Activated CD8-positive, alpha-beta memory T cell treated with anti-CD3 and anti-CD28 coated beads for 4 hours (primary cell): ENCODE measurements at regions not wholly inside any gene's neighbourhood (a gene's known extent, or its start where the extent isn't known, plus 50 kb on each side); places are given as distances from the start of the nearest gene placed in this dataset.

Experiments
- DNase-seq, 2 donors: peaks; one replicate each; pipeline ENCODE4 v3.0.0-alpha.2; 2020; ENCODE audit warnings: low read depth in 2 of 2

GRCh38 chr11:26234451-26234850, 97.5 kb upstream of the ANO3 start:
- DNase-seq: no peak

- DNase-seq: no peak
Measured at GRCh38 chr11:26243426-26243825, 88.5 kb upstream of the ANO3 start.

DNA sequence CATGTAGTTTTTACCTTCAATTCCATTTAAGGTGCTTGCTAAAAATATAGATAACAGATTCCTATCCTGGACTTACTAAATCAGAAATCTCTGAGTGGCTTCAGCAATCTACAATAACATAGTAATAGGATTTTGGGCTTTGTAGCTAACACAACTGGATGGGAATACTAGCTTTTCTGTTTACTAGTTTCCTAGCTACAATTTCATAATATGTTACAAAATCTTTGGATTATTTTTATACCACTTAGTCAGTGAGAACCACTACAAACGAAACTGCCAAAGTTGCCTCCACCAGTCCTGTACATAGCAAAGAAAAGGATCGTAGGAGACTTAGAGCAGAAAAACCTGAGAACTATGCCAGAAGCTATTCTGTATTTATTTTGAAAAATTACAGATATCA, 87.7 kb upstream of the ANO3 start:
- no peak for DNase-seq

DNA sequence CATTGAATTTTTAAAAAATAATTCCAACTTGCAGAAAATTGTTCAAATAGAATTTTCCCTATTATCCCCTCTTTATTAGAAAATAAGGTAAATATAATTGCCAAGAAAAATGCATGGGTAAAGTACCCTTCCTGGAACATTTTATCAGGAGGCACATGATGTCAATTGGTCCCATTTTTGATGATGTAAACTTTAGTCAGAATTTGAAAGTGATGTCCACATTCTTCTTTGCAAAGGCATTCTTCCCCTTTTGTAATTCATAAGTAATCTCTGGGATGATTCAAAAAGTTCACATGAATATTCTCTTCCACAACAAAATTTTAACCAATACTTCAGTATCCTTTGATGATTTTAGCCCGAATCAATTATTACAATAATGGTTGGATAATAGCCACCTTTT, 86.9 kb upstream of the ANO3 start:
- no peak for DNase-seq

DNA sequence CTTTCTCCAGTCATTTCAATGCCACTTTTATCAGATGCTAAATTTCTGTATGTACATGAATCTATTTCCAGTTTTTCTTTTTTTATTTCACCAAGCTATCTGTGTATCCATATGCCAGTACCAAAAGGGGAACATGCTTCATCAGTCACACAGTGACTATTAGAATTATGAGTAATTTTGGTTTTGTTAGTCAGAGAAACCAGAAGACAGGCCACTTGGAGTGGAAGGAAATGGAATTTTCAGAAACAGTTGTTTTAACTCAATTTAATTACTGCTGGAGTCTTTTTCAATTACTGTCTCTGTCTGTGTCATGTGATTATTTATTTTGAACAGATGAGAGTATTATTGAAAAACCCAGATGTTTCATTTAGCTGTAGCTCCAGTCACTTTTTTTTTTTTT, 84.6 kb upstream of the ANO3 start:
- DNase-seq: no peak

- DNase-seq: no peak
Measured at GRCh38 chr11:26248661-26249060, 83.3 kb upstream of the ANO3 start.

- DNase-seq: no peak
Measured at GRCh38 chr11:26254378-26254777, 77.6 kb upstream of the ANO3 start.

DNA sequence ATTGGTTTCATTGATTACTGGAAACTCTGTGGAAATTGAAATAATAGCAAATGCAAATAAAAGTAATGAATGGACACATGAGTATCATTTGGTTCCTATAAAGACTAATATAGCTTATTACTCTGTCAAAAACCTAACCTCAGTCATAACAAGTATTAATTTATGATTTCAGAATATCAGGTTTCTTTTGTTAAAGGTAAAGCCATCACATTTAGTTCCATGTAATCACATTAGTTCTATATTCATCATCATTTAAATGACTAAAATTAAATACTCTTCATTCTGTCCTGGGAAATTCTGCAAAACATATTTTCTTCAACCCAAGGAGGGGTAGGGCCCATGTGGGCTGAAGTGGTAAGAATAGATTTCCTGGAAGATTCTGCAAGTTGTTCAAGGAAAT, 68.2 kb upstream of the ANO3 start:
- DNase-seq: no peak

DNA sequence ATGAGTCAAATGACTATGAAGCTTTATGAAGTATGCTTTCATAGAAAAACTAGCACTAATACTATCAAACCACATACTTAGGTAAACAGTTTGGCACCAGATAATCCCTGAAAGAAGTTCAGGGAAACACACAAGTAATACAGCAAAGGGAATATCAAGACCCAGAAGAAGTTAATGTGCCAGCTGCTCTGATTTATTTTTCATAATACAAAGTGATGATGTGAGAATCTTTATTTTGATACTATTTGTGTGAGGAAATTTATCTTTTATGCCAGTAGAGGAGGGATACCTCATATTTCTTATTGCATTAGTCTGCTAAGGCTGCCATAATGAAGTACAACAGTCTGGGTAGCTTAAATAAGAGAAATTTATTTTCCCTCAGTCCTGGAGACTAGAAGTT, 67.7 kb upstream of the ANO3 start:
- DNase-seq: no peak

GRCh38 chr11:26268980-26269660, 62.8 kb upstream of the ANO3 start:
- no peak for DNase-seq

- no peak for DNase-seq
Measured at GRCh38 chr11:26271666-26272065, 60.3 kb upstream of the ANO3 start.

DNA sequence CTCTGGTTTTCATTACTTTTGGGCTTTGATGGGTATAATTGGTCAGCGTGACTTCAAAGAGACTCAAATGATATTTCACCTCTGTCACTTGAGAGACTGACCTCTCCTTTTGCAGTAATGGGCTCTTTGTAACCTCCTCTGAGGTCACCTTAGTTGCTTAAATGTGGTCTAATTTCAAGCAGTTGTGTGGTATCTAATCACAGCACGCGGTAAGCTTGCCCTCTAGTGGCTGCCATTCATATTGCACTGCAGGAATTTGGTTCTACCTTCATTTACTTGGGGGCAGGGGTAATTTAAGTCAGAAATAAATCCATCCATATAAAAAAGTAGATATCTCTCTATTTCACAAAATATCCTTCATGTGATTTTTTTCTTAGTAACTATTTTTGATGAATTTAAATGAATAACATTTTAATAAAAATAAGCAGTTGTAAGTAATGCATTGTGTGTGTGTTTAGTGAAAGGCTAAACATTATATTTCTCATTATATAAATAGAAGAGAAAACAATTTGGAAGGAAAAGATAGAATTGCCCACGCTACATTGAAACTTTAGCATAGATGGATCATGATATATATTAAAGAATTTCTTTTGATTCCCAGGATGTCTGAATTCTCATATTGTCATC, 55.0 kb upstream of the ANO3 start:
- peak; percentile 2 to 3 for DNase-seq

DNA sequence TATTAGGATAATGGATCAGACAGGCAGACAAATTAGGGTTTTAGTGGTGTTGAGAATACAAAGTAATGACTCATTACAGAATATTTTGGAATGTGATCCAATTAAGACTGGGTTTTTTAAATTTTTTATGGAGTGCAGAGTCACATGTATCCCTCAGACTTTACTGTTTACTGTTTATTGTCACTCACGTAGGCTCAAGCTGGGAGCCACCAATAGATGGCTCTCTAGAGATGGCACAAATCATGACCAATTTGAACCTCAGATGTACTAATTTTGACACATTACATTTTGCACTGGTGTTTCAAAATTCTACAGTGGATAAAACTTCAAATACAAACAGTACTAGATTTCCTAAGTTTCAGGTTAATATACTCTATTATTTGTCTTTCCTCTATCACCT, 53.6 kb upstream of the ANO3 start:
- DNase-seq: no peak
